Left lung (tissue), 4 donors: ENCODE measurements at regions not wholly inside any gene's neighbourhood (a gene's known extent, or its start where the extent isn't known, plus 50 kb on each side); places are given as distances from the start of the nearest gene placed in this dataset.

Experiments used
- ATAC-seq: fragments of 200-7000 bp; cut with Tn5 transposase; one replicate; pipeline ENCODE4 v1.9.1; 2020; ENCODE audit warnings: moderate library complexity
- DNase-seq, 4 donors: peaks; one replicate each; pipeline ENCODE4 v3.0.0-alpha.2; 2013 to 2020
- H3K27ac ChIP-seq, 2 donors: fragments of 200-600 bp; sonication (generic) in 1 of 2; one replicate each; pipeline versions ENCODE4 v1.5.0 to v1.8.0; 2020 to 2021
- H3K27me3 ChIP-seq, 2 donors: fragments of 200-600 bp; sonication (generic) in 1 of 2; one replicate each; pipeline versions ENCODE4 v1.5.0 to v1.8.0; 2020 to 2021
- H3K36me3 ChIP-seq, 2 donors: fragments of 200-600 bp; sonication (generic) in 1 of 2; one replicate each; pipeline versions ENCODE4 v1.5.0 to v1.8.0; 2020 to 2021
- H3K4me1 ChIP-seq, 2 donors: fragments of 200-600 bp; one replicate each; pipeline ENCODE4 v1.8.0; 2021
- H3K4me3 ChIP-seq, 2 donors: fragments of 200-600 bp; sonication (generic) in 1 of 2; one replicate each; pipeline versions ENCODE4 v1.5.0 to v1.8.0; 2020 to 2021; ENCODE audit warnings: mild to moderate bottlenecking in 1 of 2
- H3K9me3 ChIP-seq, 2 donors: fragments of 200-600 bp; sonication (generic) in 1 of 2; one replicate each; pipeline versions ENCODE4 v1.5.0 to v1.8.0; 2020 to 2021
- intact Hi-C, 2 donors: fragments of 100-400 bp; cut with DNase I; formaldehyde crosslinking; loops; one replicate each; pipeline versions ENCODE4 v1.11.2 to v1.14.2; 2022
- TF ChIP-seq, protein P1 (sequence below), 2 donors: fragments of 200-600 bp; sonication (generic) in 1 of 2; IDR thresholded peaks; one replicate each; pipeline versions ENCODE4 v1.5.0 to v1.8.0; 2021; ENCODE audit warnings: antibody characterized with exemption in 2 of 2
- donor health status: DM: no; HTN: yes; CAD: no.
- donor health status: DM: no; HTN: no; CAD: no.

DNA sequence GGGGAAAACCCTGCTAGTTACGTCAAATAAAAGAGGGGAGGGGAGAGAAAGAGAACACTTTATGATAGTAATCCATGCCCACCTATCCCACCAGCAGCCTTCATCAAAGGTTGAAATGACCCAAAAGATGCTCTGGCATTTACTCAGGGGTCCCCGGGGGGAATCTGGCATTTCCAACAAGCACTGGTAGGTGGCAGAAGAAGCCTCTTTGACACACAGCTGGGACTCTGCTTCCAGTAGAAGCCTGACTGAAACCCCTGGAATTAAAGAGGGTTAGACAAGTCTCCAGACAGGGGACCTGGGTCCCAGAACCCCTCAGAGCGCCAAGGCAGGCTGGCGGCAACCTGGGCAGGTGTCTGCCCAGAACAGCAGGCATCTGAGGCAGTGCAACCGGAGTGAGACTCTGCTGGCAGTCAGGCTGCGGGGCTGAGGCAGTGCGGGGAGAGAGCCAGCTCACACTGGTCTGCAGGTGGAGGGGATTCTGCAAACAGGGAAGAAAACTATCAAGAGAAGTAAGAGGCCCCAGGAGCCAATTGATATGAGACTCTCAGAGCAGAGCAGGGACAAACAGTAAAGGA, 85.0 kb upstream of the CAPRIN2 start:
- Histone ChIP-seq H3K36me3 (no peaks in the 10 kb centered on the region), H3K27me3 (peaks cover 0 to 17% of the 10 kb centered on the region in 2 donors), H3K27ac (no peak overlapping the region), H3K9me3 (no peaks in the 10 kb centered on the region), H3K4me3 (no peak overlapping the region), H3K4me1 (no peaks in the 10 kb centered on the region)
- intact Hi-C loops, result loop anchor here in 1 of 2 donors (10.0 kb wide), 1 partner anchor 145 kb away; no protein-coding TSS in a partner anchor
- ATAC-seq, result no peak
- TF ChIP-seq, protein P1, sequence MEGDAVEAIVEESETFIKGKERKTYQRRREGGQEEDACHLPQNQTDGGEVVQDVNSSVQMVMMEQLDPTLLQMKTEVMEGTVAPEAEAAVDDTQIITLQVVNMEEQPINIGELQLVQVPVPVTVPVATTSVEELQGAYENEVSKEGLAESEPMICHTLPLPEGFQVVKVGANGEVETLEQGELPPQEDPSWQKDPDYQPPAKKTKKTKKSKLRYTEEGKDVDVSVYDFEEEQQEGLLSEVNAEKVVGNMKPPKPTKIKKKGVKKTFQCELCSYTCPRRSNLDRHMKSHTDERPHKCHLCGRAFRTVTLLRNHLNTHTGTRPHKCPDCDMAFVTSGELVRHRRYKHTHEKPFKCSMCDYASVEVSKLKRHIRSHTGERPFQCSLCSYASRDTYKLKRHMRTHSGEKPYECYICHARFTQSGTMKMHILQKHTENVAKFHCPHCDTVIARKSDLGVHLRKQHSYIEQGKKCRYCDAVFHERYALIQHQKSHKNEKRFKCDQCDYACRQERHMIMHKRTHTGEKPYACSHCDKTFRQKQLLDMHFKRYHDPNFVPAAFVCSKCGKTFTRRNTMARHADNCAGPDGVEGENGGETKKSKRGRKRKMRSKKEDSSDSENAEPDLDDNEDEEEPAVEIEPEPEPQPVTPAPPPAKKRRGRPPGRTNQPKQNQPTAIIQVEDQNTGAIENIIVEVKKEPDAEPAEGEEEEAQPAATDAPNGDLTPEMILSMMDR (IDR thresholded peaks at IDR 0.05), result no peak
- no peak for DNase-seq

DNA sequence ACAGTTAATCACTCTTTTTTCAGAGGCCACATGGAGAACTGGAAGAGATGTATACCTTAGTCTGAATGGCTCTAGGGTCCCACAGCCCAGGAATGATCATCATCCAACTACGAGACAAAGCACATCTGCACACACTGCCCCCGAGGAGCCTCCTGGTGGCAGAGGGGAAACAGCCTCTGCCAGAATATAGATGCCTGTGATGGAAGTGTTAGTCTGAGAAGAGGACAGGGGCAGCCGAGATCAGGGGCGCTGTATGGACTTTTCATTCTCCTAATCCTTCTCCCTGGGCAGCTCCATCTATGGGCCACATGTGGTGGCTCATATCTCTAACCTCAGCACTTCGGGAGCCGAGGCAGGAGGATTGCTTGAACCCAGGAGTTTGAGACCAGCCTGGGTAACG, 82.8 kb upstream of the CAPRIN2 start:
- H3K9me3 ChIP-seq, result no peaks in the 10 kb centered on the region
- ATAC-seq (no peak), DNase-seq (no peak)
- H3K4me1 ChIP-seq, result no peaks in the 10 kb centered on the region
- intact Hi-C loops, result no loop called here
- no peaks in the 10 kb centered on the region for H3K36me3 ChIP-seq
- no peak overlapping the region for H3K27ac ChIP-seq
- TF ChIP-seq, protein P1 (IDR thresholded peaks at IDR 0.05), result no peak
- H3K4me3 ChIP-seq, result no peak overlapping the region
- peaks cover 0 to 17% of the 10 kb centered on the region in 2 donors for H3K27me3 ChIP-seq

DNA sequence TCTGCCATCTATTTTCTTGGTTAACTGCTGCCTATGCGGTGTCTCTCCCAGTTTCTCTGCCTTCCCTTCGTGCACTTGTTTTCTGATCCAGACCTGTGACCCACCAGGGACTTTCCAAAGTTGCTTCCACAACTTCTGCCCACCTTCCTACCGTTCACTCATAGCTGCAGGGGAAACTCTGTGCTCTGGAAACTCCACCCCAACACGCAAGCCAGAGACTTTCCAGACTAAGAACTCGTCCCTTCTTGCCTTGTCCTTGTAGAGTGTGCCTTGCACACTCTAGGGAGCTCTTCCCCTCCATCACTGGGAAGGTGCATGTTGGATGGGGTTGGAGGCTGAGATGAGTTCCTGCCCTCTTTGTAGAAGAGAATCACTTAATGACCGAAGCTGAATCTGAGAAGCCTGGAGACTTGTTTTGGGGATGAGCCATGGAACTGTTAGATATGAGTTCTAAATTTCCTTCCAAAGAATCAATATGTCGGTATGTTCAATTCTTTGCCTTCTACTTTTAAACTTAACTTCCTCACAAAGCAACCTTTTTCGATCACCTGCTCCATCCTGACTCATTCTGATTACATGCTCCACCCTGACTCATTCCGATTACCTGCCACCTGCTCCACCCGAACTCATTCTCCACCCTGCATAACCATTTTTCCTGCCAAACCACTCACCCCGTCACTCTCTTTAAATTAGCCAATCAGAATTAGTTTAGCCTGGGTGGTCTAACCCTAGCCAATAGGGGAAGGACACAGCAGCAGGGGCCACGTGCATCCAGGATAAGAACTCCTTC, 82.1 kb upstream of the CAPRIN2 start:
- no peaks in the 10 kb centered on the region for H3K36me3 ChIP-seq
- ATAC-seq, result no peak
- DNase-seq, result no peak
- TF ChIP-seq, protein P1 (IDR thresholded peaks at IDR 0.05), result no peak
- peaks cover 0 to 17% of the 10 kb centered on the region in 2 donors for H3K27me3 ChIP-seq
- no peaks in the 10 kb centered on the region for H3K9me3 ChIP-seq
- no peaks in the 10 kb centered on the region for H3K4me1 ChIP-seq
- no peak overlapping the region for H3K4me3 ChIP-seq
- intact Hi-C loops, result no loop called here
- H3K27ac ChIP-seq, result no peak overlapping the region

DNA sequence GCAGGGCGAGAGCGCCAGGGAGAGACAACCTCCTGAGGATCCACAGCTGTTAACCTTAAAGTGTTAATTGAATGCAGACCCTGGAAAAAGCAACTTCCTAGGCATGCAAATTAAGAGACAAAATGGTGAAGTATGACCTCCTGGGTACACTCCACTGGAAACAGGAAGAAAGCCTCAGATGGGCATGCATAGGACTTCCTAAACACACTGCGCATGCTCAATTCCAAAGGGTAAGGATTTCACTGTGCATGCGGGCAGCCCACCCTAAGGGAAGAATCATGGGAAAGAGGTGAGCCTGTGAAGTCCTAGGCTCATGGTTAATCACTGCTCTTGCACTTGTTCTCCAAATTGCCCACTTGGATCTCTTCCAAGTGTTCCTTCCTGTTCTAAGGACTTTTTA, 80.5 kb upstream of the CAPRIN2 start:
- Histone ChIP-seq H3K27ac (no peak overlapping the region), H3K4me3 (no peak overlapping the region), H3K27me3 (peaks cover 0 to 22% of the 10 kb centered on the region in 2 donors), H3K4me1 (no peaks in the 10 kb centered on the region), H3K9me3 (no peaks in the 10 kb centered on the region), H3K36me3 (no peaks in the 10 kb centered on the region)
- intact Hi-C loops, result no loop called here
- ATAC-seq, result no peak
- DNase-seq, result no peak
- TF ChIP-seq, protein P1 (IDR thresholded peaks at IDR 0.05), result no peak

DNA sequence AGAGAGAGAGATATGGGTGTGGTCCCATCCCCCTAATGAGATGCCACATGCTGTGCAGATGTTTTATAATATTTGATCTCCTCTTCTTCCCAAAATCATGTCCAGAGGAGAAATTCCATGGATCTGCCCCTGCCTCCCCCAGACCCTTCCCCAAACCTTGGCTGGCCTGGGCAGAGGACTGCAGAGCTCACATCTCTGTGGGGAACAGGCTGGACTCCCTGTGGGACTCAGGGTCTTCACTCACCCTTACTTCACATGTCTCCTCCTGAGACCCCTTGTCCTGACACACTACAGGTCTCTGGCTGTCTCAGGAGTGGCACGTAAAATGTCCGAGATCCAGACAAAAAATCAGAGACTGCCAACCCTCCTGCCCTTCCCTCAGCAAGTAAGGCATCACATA, 76.0 kb upstream of the CAPRIN2 start:
- ATAC-seq, result no peak
- H3K4me3 ChIP-seq, result no peak overlapping the region
- intact Hi-C loops, result no loop called here

More for the DNA sequence above, 76.0 kb upstream of the CAPRIN2 start:
- no peaks in the 10 kb centered on the region for H3K9me3 ChIP-seq
- H3K27ac ChIP-seq, result no peak overlapping the region
- DNase-seq, result no peak
- H3K36me3 ChIP-seq, result no peaks in the 10 kb centered on the region
- TF ChIP-seq, protein P1 (IDR thresholded peaks at IDR 0.05), result no peak
- peaks cover 0 to 12% of the 10 kb centered on the region in 2 donors for H3K27me3 ChIP-seq
- H3K4me1 ChIP-seq, result no peaks in the 10 kb centered on the region
